Inferior parietal cortex (tissue), 1 donor: ENCODE measurements at regions not wholly inside any gene's neighbourhood (a gene's known extent, or its start where the extent isn't known, plus 50 kb on each side); places are given as distances from the start of the nearest gene placed in this dataset.

ENCODE experiments used
- DNase-seq: peaks from one replicate; pipeline ENCODE4 v3.0.0-alpha.2; 2016; ENCODE audit errors: extremely low spot score

DNA sequence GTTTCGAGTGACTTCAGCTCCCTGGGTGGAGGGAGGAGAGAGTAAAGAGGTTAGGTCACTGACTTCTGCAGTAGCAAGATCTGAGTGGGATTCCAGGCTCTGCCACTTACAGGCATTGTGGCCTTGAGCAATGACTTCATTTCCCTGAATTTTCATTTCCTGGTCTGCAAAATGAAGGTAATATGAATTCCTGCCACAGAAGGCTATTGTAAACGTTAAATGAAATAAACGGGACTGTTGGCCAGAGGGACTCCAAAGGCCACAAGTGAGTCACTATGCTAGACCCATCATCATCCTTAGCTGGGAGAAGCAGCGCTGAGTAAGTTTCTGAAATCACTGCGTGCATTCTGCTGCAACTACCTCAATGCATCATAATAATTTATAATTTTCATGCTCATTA, 807.8 kb downstream of the AACS start:
- DNase-seq, result no peak

- no peak for DNase-seq
Measured at GRCh38 chr12:125878483-125878882, 813.2 kb downstream of the AACS start.

DNA sequence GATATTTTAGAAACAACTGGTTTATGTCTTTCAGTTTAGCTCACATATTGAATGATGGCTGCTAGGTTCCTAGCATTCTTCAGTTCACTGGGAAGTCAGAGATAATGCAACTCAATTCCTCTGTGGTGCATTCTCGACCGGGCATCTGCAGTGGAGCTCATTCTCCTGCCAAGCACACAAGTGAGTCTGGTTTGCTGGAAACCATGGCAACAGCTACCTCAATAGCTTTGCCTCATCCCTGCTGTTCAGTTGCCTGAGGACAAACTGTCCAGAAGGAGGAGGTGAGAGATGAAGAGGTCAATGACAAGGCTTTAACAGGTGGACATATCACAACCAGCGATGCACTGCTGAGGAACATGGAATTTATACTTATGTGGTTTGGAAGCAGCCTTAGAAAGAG, 816.9 kb downstream of the AACS start:
- DNase-seq, result peak; percentile 43

- DNase-seq, result no peak
Measured at GRCh38 chr12:125888921-125889320, 823.7 kb downstream of the AACS start.

DNA sequence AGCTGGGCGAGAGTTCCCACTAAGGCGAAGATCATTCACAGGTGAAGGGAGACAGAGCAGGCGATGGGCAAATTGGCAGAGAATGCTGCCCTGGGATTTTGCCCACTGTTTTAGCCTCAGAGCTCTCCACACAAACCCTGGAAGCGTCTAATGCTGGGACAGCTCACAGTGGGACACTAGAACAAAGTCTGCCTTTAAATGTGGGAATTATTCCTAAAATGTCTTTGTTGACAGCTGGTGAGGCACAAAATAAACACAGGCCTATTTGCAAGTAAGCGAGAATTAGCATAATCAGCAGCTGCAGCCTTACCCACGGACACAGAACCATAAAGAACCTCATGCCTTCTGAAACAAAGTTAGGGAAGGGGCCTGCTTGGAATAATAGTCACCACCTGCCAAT, 824.5 kb downstream of the AACS start:
- DNase-seq, result peak; percentile 48

GRCh38 chr12:125890366-125890905, 825.2 kb downstream of the AACS start:
- DNase-seq, result peak; percentile 14

GRCh38 chr12:125890971-125891370, 825.7 kb downstream of the AACS start:
- peak; percentile 13 for DNase-seq

DNA sequence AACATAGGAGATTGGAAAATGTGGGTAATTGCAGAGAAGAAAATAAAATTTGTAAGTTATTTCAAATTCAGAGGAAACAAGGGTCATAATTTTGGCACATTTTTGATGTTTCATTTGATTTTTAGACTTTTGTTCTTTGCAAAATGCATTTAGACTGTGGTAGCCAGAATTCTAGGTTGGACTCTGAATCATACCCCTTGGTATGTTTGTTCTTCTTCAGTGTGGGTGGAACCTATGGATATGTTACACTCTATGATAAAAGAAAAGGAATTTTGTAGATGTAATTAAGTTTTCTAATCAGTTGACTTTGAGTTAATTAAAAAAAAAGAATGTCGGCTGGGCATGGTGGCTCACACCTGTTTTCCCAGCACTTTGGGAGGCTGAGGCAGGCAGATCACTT, 827.0 kb downstream of the AACS start:
- DNase-seq, result no peak

DNA sequence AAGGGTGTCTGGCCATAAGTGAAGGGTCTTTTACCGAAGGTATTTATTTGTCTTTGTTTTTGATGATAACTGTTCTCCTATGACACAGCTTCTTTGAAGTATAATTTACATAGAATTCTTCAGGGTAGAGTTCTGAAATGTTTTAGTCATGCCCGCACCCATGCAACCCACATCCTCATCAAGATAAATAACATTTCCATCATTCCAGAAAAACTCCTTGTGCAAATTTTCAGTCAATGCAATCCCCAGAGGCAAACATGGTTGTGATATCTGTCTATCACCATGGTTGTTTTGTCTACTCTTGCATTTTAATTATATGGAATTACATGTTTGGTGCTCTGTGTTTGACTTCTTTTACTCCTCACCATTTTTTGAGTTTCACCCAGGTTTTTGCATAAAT, 837.8 kb downstream of the AACS start:
- no peak for DNase-seq

DNA sequence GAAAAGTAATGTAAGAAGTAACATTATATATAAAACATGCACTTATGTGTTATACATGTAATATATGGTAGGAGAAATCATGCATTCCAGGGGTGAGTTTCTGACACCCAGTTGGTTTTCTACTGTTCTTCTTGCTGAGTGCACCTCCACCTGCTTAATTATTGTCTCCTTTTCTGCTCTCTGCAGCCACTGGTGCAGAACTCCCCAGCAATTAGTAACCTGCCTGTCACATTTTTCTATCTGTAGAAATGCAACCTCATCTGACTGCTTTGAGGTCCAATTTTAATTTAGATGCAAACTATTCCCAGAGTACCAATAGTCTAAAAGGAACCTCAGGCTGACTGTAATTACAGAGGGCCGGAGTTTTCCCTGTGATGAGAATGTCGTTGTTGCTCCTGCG, 842.1 kb downstream of the AACS start:
- DNase-seq, result no peak

DNA sequence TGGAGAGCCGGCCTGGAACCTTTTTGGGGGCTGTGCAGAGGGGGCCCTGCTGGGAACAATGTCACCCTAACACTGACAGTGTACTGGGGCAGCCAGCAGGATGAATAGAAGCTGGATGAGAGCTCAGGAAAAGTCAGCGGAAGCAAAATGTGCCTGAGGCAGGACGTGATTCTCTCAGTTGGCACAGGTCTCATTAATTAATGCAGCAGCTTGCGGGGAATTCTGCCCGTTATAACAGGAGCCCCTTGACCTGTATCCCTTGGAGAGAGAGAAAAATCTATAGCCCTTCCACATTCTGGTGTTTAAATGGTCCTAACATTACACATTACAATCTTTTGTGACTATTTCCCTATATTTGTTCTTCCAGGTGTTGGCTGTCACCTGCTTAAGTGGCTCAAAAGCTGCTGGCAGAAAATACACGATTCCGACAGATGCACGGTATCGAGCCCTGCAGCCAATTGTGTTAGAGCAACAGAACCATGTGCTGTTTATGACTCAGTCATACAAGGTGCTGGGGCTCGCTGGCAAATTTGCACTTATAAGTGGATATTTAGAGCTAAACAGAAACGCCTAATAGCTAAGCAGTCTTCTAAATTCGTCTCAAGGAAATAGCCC, 854.7 kb downstream of the AACS start:
- DNase-seq, result no peak

GRCh38 chr12:125922330-125922729, 857.1 kb downstream of the AACS start:
- no peak for DNase-seq

DNA sequence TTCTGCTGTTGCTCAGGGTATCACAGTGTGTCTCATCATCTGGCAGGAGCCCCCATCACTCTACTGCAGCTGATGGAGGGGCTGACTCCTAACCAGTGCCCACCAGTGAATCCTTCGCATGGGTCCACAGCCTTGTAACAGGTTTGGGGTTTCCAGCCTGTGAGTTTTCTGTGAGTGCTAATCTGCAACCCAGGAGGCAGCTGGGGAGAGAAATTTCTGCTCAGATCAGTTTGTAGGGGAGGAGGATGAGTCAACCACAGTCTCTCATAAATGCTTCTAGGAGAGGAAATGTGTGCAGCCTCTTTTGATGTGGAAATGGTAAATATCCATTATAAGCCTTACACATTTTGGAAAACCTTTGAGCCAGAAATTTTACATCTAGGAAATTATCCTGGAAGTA, 871.3 kb downstream of the AACS start:
- no peak for DNase-seq

DNA sequence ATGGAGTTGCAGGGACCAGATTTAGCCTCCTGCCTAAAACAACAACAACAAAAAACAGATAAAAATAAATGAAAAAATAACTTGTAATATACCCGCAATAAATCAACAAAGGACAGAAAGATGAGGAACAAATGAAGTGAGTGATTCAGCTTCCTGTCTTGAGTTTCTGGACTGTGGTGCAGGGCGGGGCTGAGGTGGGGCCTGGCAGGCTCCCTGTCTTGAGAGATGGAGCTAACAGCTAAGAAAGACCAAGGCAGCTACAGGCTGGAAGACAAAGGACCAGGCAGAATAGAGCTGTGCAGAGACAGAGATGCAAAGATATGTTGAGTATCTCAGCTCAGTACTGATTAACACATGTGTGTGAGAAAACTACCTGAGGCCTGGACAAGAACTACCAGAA, 879.2 kb downstream of the AACS start:
- no peak for DNase-seq

DNA sequence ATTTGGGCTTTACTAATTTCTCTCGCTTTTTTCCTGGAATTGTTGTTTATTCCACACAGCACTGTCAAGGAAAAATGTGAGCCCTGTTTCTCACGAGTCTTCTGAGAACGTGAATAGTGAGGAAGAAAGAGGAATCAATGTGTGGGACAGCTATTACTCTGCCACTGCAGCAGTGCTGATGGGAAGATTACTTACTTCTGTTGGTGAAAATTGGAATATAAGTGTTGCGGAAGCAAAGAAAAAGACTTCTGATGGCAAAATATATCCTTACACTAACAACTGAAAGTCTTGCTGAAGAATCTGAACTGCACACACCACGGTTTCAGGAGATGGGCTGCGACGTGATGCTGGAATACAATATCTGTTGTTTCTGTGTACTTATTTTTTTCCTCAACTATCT, 884.2 kb downstream of the AACS start:
- DNase-seq, result no peak

DNA sequence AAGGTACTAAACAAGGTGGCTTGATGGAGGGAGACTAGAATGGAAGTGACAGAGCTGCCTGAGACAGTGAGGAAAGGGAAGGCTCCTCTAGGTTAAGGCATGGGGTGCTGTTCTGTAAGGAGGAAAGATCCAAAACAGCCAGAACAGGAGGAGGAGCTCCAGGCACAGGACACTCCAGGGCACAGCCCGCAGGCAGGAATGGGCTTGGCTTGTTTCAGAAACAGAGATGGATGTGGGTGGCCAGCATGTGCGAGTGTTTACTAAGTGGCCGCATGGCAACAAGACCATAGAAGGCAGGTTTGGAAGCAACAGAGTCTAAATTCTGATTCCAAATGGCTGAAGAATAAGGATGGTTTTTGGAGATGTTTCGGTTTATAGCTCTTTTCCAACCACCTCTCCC, 889.1 kb downstream of the AACS start:
- DNase-seq, result no peak

DNA sequence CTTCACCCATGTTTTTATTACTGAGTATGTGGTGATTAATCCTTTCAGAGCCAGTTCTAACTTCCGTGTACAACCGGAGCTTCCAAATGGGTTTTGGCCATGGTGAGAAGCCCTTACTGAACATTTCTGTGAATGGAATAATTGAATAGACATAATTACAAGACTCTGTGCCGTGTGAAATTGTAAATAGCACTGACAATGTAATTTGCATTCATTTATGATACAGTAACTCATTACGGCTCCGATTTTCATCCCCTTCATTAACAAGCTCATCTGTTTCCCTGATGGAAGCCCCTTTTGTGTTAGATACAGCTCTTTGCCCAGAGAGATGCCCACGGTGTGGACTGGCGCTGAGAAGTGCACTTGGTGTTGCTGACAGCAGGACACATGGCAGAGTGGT, 891.0 kb downstream of the AACS start:
- DNase-seq, result no peak

GRCh38 chr12:125966641-125967040, 901.4 kb downstream of the AACS start:
- no peak for DNase-seq

DNA sequence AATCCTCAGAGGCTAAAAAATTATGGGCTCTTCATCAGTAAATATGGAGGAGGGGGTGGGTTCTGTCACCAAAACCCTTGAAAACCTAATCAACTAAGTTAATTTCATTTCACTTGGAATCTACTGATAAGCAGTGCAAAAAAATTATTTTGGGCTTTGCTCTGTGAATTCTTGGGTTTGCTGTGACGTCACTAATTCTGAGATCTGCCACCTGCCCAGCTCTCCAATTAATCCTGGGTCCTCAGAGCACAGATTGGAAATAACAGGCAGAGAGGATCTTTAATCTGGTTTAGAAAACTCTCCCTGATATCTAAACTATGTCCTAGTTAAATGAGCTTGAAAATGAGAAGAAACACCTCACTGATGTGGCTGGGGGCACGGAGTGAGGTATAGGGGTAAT, 903.2 kb downstream of the AACS start:
- no peak for DNase-seq

DNA sequence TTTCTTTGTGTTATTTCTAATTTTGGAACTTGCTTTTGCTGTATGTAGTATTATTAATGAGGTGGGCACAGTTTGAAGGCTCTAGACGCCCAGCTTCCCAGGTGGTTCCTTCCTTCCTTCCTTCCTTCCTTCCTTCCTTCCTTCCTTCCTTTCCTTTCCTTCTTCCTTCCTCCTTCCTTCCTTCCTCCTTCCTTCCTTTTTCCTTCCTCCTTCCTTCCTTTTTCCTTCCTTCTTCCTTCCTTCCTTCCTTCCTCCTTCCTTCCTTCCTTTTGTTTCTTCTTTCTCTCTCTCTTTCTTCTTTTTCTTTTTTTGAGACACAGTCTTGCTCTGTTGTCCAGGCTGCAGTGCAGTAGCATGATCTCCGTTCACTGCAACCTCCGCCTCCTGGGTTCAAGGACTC, 906.7 kb downstream of the AACS start:
- no peak for DNase-seq

DNA sequence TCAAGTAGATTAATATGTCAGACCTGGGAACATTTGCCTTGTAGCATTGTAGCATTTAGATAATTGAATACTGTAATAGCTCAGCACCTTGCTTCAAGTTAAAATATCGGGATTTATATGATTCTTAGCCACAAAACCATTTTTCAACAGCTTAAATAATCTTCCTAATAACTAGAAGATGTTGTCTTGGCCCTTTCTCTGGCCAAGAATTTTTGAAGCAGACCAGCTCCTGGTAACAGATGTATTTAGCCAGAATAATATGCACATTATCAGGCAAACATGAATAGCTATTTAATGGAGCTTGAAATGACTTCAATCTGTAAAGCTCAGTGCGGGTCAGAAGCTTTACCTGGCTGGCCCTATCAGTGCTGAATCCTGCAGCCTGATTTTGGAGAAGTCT, 913.1 kb downstream of the AACS start:
- DNase-seq, result no peak

DNA sequence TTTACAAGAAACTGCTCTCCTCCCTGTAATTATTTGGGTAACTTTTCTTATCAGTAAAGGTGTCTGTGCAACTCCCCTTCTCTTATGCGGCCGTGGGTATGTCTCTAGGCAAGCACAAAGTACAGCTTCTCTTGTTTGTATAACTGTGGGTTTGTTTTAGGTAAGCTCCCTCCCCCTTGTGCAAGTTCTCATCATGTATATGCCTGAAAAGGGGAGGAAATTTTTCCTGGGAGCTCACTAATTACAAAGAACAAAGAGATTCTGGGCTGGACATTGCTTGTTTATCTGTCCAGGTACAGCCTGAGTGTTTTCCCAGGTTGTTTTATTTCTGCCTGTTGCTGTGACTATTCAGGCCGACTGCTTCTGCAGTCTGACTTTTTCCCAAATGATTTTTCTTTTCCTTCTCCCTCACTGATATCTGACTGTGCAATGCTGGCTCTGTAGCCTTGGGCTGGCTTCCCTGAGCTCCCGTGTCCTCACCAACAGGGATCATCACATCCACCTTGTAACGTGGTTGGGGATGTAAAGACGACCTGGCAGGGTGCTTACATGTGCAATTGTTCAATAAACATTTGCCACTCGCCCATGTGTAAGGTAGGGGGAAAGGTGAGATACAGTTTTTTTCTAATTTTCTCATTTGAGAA, 916.5 kb downstream of the AACS start:
- DNase-seq, result no peak

- no peak for DNase-seq
Measured at GRCh38 chr12:125983094-125983783, 918.0 kb downstream of the AACS start.
